HUES6 (cell line): ENCODE measurements at regions not wholly inside any gene's neighbourhood (a gene's known extent, or its start where the extent isn't known, plus 50 kb on each side); places are given as distances from the start of the nearest gene placed in this dataset.
"Not testable (repeated sequence)": the region's sequence is repeated elsewhere in the genome, so short reads cannot be mapped to it uniquely, and the experiment has no call there.

Experiments
- H3K27ac ChIP-seq: 2 replicates; pipeline ENCODE4 v1.7.0; 2013; ENCODE audit warnings: low read depth, mild to moderate bottlenecking, low read length, inconsistent platforms
- H3K27me3 ChIP-seq: 2 replicates; pipeline ENCODE4 v1.6.1; 2013; ENCODE audit warnings: low read length; ENCODE audit not compliant: control insufficient read depth, insufficient read depth
- H3K36me3 ChIP-seq: 2 replicates; pipeline ENCODE4 v1.6.1; 2013; ENCODE audit warnings: low read length; ENCODE audit not compliant: control insufficient read depth, insufficient read depth
- H3K4me1 ChIP-seq: 2 replicates; pipeline ENCODE4 v1.6.1; 2013; ENCODE audit warnings: low read length; ENCODE audit not compliant: control insufficient read depth, insufficient read depth
- H3K4me3 ChIP-seq: 2 replicates; pipeline ENCODE4 v1.5.1; 2013; ENCODE audit warnings: low read depth, low read length
- H3K9ac ChIP-seq: one replicate; pipeline ENCODE4 v1.6.1; 2013; ENCODE audit warnings: mild to moderate bottlenecking, low read length
- H3K9me3 ChIP-seq: 2 replicates; pipeline ENCODE4 v1.6.1; 2013; ENCODE audit warnings: low read depth, low read length; ENCODE audit not compliant: control insufficient read depth, insufficient read depth

DNA sequence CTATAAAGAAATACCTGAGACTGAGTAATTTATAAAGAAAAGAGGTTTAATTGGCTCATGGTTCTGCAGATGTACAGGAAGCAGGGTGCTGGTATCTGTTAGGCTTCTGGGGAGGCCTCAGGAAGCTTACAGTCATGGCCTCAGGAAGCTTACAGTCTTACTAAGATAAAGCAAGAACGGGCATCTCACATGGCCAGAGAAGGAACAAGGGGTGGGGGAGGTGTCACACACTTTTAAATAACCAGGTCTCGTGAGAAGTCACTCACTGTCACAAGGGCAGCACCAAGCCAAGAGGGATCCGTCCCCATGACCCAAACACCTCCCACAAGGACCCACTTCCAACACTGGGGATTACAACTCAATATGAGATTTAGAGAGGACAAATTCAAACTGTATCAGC, 192.8 kb upstream of the B3GAT1 start:
- Histone ChIP-seq H3K4me1 (no peaks in the 10 kb centered on the region), H3K27ac (no peak overlapping the region), H3K4me3 (no peak overlapping the region), H3K9me3 (0 out of 2 replicates have a peak, but pooled peaks cover 6% of the 10 kb centered on the region), H3K9ac (no peak overlapping the region), H3K36me3 (no peaks in the 10 kb centered on the region), H3K27me3 (no peaks in the 10 kb centered on the region)

- Histone ChIP-seq H3K4me3 (no peak overlapping the region), H3K36me3 (no peaks in the 10 kb centered on the region), H3K27me3 (no peaks in the 10 kb centered on the region), H3K4me1 (peaks cover 4% of the 10 kb centered on the region; the same call in 1 of the 2 replicates), H3K27ac (no peak overlapping the region), H3K9me3 (no peaks in the 10 kb centered on the region), H3K9ac (no peak overlapping the region)
Observed at GRCh38 chr11:134599299-134599771, 187.3 kb upstream of the B3GAT1 start.

DNA sequence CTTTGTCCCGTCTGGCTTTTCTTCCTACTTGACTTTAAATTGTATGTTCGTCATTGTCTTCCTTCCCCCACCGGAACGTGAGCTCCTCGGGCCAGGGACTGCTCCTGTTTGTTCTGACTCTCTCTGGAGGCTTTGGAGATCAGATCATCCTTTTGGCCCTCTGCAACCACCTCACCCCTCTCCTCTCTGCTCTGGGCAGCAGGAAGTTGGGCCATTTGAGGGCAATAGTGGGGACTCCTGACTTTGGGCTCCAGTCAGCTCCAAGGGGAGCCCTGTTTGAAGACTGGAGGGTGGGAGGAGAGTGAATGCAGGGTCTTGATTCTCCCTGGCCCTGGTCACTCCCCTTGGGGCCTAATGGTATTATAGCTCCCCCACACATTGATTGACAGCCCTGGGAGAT, 186.3 kb upstream of the B3GAT1 start:
- Histone ChIP-seq H3K27me3 (no peaks in the 10 kb centered on the region), H3K4me3 (no peak overlapping the region), H3K27ac (no peak overlapping the region), H3K4me1 (peaks cover 4% of the 10 kb centered on the region; the same call in 1 of the 2 replicates), H3K9me3 (no peaks in the 10 kb centered on the region), H3K9ac (no peak overlapping the region), H3K36me3 (no peaks in the 10 kb centered on the region)

DNA sequence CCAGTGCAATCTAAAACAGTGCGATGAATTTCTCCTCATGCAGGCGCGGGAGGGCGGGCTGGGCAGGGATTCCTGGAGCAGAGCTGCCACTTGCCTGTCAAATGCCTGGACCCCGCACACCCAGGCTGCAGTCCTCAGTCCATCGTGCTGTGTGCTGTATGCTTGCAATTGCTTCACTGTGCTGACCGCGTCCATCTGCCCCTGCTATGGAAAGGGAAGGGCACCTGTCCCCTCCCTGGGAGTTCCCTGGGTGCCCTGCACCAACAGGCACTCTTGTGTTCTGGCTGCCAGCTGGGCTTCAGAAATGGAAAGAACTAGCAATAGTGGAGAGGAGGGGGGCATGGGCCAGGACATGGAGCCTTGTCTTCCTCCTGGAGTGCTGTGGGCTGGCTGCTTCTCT, 185.4 kb upstream of the B3GAT1 start:
- Histone ChIP-seq H3K36me3 (no peaks in the 10 kb centered on the region), H3K9ac (no peak overlapping the region), H3K4me1 (peaks cover 4% of the 10 kb centered on the region; the same call in 1 of the 2 replicates), H3K27me3 (no peaks in the 10 kb centered on the region), H3K27ac (no peak overlapping the region), H3K4me3 (no peak overlapping the region), H3K9me3 (no peaks in the 10 kb centered on the region)

GRCh38 chr11:134596404-134596803, 184.4 kb upstream of the B3GAT1 start:
- H3K36me3 ChIP-seq, result no peaks in the 10 kb centered on the region
- no peak overlapping the region for H3K27ac ChIP-seq
- H3K9me3 ChIP-seq, result no peaks in the 10 kb centered on the region
- H3K4me1 ChIP-seq, result peaks cover 4% of the 10 kb centered on the region; the same call in 1 of the 2 replicates
- no peak overlapping the region for H3K9ac ChIP-seq
- H3K4me3 ChIP-seq, result no peak overlapping the region
- no peaks in the 10 kb centered on the region for H3K27me3 ChIP-seq

- Histone ChIP-seq H3K36me3 (no peaks in the 10 kb centered on the region), H3K27ac (no peak overlapping the region), H3K4me3 (no peak overlapping the region), H3K27me3 (0 out of 2 replicates have a peak, but pooled peaks cover 6% of the 10 kb centered on the region), H3K9me3 (no peaks in the 10 kb centered on the region), H3K4me1 (no peaks in the 10 kb centered on the region), H3K9ac (no peak overlapping the region)
Observed at GRCh38 chr11:134592391-134592990, 180.4 kb upstream of the B3GAT1 start.

- Histone ChIP-seq H3K36me3 (no peaks in the 10 kb centered on the region), H3K4me1 (no peaks in the 10 kb centered on the region), H3K4me3 (no peak overlapping the region), H3K27me3 (peaks cover 10% of the 10 kb centered on the region; the same call in 1 of the 2 replicates), H3K9me3 (no peaks in the 10 kb centered on the region), H3K27ac (no peak overlapping the region), H3K9ac (no peak overlapping the region)
Observed at GRCh38 chr11:134591338-134591737, 179.3 kb upstream of the B3GAT1 start.

- Histone ChIP-seq H3K36me3 (no peaks in the 10 kb centered on the region), H3K9ac (no peak overlapping the region), H3K4me3 (no peak overlapping the region), H3K27ac (no peak overlapping the region), H3K4me1 (peaks cover 6% of the 10 kb centered on the region; the same call in 1 of the 2 replicates), H3K9me3 (no peaks in the 10 kb centered on the region), H3K27me3 (peaks cover 18% of the 10 kb centered on the region; the same call in 1 of the 2 replicates)
Observed at GRCh38 chr11:134589129-134589528, 177.1 kb upstream of the B3GAT1 start.

GRCh38 chr11:134588460-134589110, 176.5 kb upstream of the B3GAT1 start:
- H3K27ac ChIP-seq, H3K4me1 ChIP-seq, H3K36me3 ChIP-seq, H3K9ac ChIP-seq, H3K9me3 ChIP-seq, H3K4me3 ChIP-seq: not testable (repeated sequence)
- peaks cover 18% of the 10 kb centered on the region; the same call in 1 of the 2 replicates for H3K27me3 ChIP-seq

GRCh38 chr11:134587345-134587744, 175.3 kb upstream of the B3GAT1 start:
- H3K36me3 ChIP-seq, result no peaks in the 10 kb centered on the region
- no peak overlapping the region for H3K27ac ChIP-seq
- H3K4me1 ChIP-seq, result peaks cover 6% of the 10 kb centered on the region; the same call in 1 of the 2 replicates
- no peak overlapping the region for H3K4me3 ChIP-seq
- H3K9ac ChIP-seq, result no peak overlapping the region
- peaks cover 18% of the 10 kb centered on the region; the same call in 1 of the 2 replicates for H3K27me3 ChIP-seq
- H3K9me3 ChIP-seq, result no peaks in the 10 kb centered on the region

GRCh38 chr11:134586726-134587125, 174.7 kb upstream of the B3GAT1 start:
- no peaks in the 10 kb centered on the region for H3K9me3 ChIP-seq
- H3K4me3 ChIP-seq, result no peak overlapping the region
- H3K27me3 ChIP-seq, result peaks cover 18% of the 10 kb centered on the region; the same call in 1 of the 2 replicates

More at GRCh38 chr11:134586726-134587125, 174.7 kb upstream of the B3GAT1 start:
- Histone ChIP-seq H3K4me1 (peaks cover 6% of the 10 kb centered on the region; the same call in 1 of the 2 replicates), H3K9ac (no peak overlapping the region), H3K27ac (no peak overlapping the region), H3K36me3 (no peaks in the 10 kb centered on the region)
